ENCODE measurements at regions not wholly inside any gene's neighbourhood (a gene's known extent, or its start where the extent isn't known, plus 50 kb on each side); places are given as distances from the start of the nearest gene placed in this dataset.

- no peak for DNase-seq (ENCODE audit: low spot score)
Observed at GRCh38 chr7:155930527-155930926, 118.3 kb upstream of the SHH start.

GRCh38 chr7:155930061-155930460 lies 117.8 kb upstream of the SHH start:
- DNase-seq (ENCODE audit: low spot score) = no peak

GRCh38 chr7:155928583-155928982 lies 116.3 kb upstream of the SHH start:
- DNase-seq (ENCODE audit: low spot score) = no peak

GRCh38 chr7:155927905-155928304 lies 115.6 kb upstream of the SHH start:
- no peak for DNase-seq (ENCODE audit: low spot score)

- no peak for DNase-seq (ENCODE audit: low spot score)
Observed at GRCh38 chr7:155925682-155926081, 113.4 kb upstream of the SHH start.

- peak; percentile 67 for DNase-seq (ENCODE audit: low spot score)
Observed at GRCh38 chr7:155922067-155922816, 110.0 kb upstream of the SHH start.

GRCh38 chr7:155921804-155922066 lies 109.5 kb upstream of the SHH start:
- no peak for DNase-seq (ENCODE audit: low spot score)

GRCh38 chr7:155921086-155921803 lies 109.0 kb upstream of the SHH start:
- DNase-seq (ENCODE audit: low spot score) = no peak

- no peak for DNase-seq (ENCODE audit: low spot score)
Observed at GRCh38 chr7:155920068-155920461, 107.8 kb upstream of the SHH start.

- DNase-seq (ENCODE audit: low spot score) = no peak
Observed at GRCh38 chr7:155919391-155920067, 107.3 kb upstream of the SHH start.

- DNase-seq (ENCODE audit: low spot score) = peak; percentile 16
Observed at GRCh38 chr7:155918720-155919390, 106.6 kb upstream of the SHH start.

GRCh38 chr7:155917836-155918430 lies 105.7 kb upstream of the SHH start:
- DNase-seq (ENCODE audit: low spot score) = no peak

- DNase-seq (ENCODE audit: low spot score) = no peak
Observed at GRCh38 chr7:155916926-155917655, 104.8 kb upstream of the SHH start.

- DNase-seq (ENCODE audit: low spot score) = no peak
Observed at GRCh38 chr7:155914341-155914740, 102.1 kb upstream of the SHH start.

- DNase-seq (ENCODE audit: low spot score) = no peak
Observed at GRCh38 chr7:155913719-155914118, 101.5 kb upstream of the SHH start.

GRCh38 chr7:155913291-155913690 lies 101.0 kb upstream of the SHH start:
- peak; percentile 8 for DNase-seq (ENCODE audit: low spot score)

- DNase-seq (ENCODE audit: low spot score) = no peak
Observed at GRCh38 chr7:155911471-155912105, 99.3 kb upstream of the SHH start.

GRCh38 chr7:155908385-155908784 lies 96.1 kb upstream of the SHH start:
- DNase-seq (ENCODE audit: low spot score) = no peak

GRCh38 chr7:155907450-155908200 lies 95.4 kb upstream of the SHH start:
- DNase-seq (ENCODE audit: low spot score) = no peak

GRCh38 chr7:155901176-155901575 lies 88.9 kb upstream of the SHH start:
- no peak for DNase-seq (ENCODE audit: low spot score)

Measured in umbilical cord (tissue), 1 donor.